Neural cell (in vitro differentiated cells): ENCODE measurements at regions not wholly inside any gene's neighbourhood (a gene's known extent, or its start where the extent isn't known, plus 50 kb on each side); places are given as distances from the start of the nearest gene placed in this dataset.

ENCODE experiments used
- H2AFZ ChIP-seq: fragments of 200-600, 300-800 bp; sonication (generic), shearing (Covaris generic); 2 replicates; pipeline ENCODE4 v1.6.0; 2014; ENCODE audit warnings: low read depth, mild to moderate bottlenecking, antibody characterized with exemption, low read length, moderate library complexity
- H3F3A ChIP-seq: fragments of 200-600 bp; shearing (Covaris generic); 2 replicates; pipeline ENCODE4 v1.6.1; 2016; ENCODE audit warnings: mild to moderate bottlenecking, moderate library complexity, mixed read lengths, antibody characterized with exemption, low read length; ENCODE audit not compliant: insufficient read depth, poor library complexity, severe bottlenecking
- H3K27ac ChIP-seq: fragments of 200-600, 300-800 bp; sonication (generic), shearing (Covaris generic); 2 replicates; pipeline ENCODE4 v1.5.1; 2014; ENCODE audit warnings: mild to moderate bottlenecking, low read length, moderate library complexity
- H3K27me3 ChIP-seq: fragments of 300-800, 200-600 bp; sonication (generic), shearing (Covaris generic); 2 replicates; pipeline ENCODE4 v1.6.0; 2014; ENCODE audit warnings: mild to moderate bottlenecking, low read depth, low read length, moderate library complexity; ENCODE audit not compliant: insufficient read depth
- H3K36me3 ChIP-seq: fragments of 300-800, 200-600 bp; sonication (generic), shearing (Covaris generic); 2 replicates; pipeline ENCODE4 v1.5.1; 2014; ENCODE audit warnings: mild to moderate bottlenecking, antibody characterized with exemption, low read length, moderate library complexity; ENCODE audit not compliant: insufficient read depth
- H3K4me2 ChIP-seq: fragments of 300-800, 200-600 bp; sonication (generic), shearing (Covaris generic); 2 replicates; pipeline ENCODE4 v1.6.0; 2014; ENCODE audit warnings: mild to moderate bottlenecking, low read length
- H3K4me3 ChIP-seq: fragments of 300-800, 200-600 bp; sonication (generic), shearing (Covaris generic); 2 replicates; pipeline ENCODE4 v1.5.1; 2014; ENCODE audit warnings: mild to moderate bottlenecking, low read length, moderate library complexity
- H3K79me2 ChIP-seq: fragments of 200-600 bp; shearing (Covaris generic); replicated peaks from 2 replicates; pipeline ENCODE4 v1.6.0; 2014; ENCODE audit warnings: mild to moderate bottlenecking, low read length, moderate library complexity; ENCODE audit not compliant: insufficient read depth
- H3K9ac ChIP-seq: fragments of 300-800, 200-600 bp; sonication (generic), shearing (Covaris generic); 2 replicates; pipeline ENCODE4 v1.6.1; 2016; ENCODE audit warnings: mild to moderate bottlenecking, low read length, mixed read lengths
- H3K9me2 ChIP-seq: fragments of 200-600 bp; shearing (Covaris generic); 2 replicates; pipeline ENCODE4 v1.6.1; 2016; ENCODE audit warnings: mild to moderate bottlenecking, low read length, mixed read lengths; ENCODE audit not compliant: insufficient read depth
- H3K9me3 ChIP-seq: fragments of 200-600, 300-800 bp; sonication (generic), shearing (Covaris generic); 2 replicates; pipeline ENCODE4 v1.6.1; 2016; ENCODE audit warnings: mild to moderate bottlenecking, mixed run types, low read length, moderate library complexity, mixed read lengths
- H4K20me1 ChIP-seq: fragments of 200-600 bp; shearing (Covaris generic); 2 replicates; pipeline ENCODE4 v1.6.1; 2016; ENCODE audit warnings: mild to moderate bottlenecking, mixed run types; ENCODE audit not compliant: insufficient read depth
- CTCF ChIP-seq: fragments of 450-650 bp; IDR thresholded peaks from 2 replicates; pipeline ENCODE4 v1.5.1; 2014; ENCODE audit warnings: antibody characterized with exemption, mild to moderate bottlenecking, moderate library complexity; ENCODE audit not compliant: poor library complexity, severe bottlenecking
- EP300 ChIP-seq: fragments of 450-650 bp; conservative IDR thresholded peaks from 2 replicates; pipeline ENCODE4 v1.6.1; 2014; ENCODE audit warnings: antibody characterized with exemption, mild to moderate bottlenecking, moderate library complexity; ENCODE audit not compliant: poor library complexity, severe bottlenecking
- EZH2 ChIP-seq: fragments of 200-600, 300-800 bp; shearing (Covaris generic), sonication (generic); IDR thresholded peaks from 2 replicates; pipeline ENCODE4 v1.6.1; 2014; ENCODE audit warnings: antibody characterized with exemption, low read length, borderline replicate concordance, mild to moderate bottlenecking; ENCODE audit not compliant: insufficient read depth, poor library complexity, severe bottlenecking
- MXI1 ChIP-seq: fragments of 450-650 bp; conservative IDR thresholded peaks from 2 replicates; pipeline ENCODE4 v1.6.1; 2014; ENCODE audit warnings: antibody characterized with exemption, mild to moderate bottlenecking; ENCODE audit not compliant: poor library complexity, severe bottlenecking
- POLR2AphosphoS5 ChIP-seq: IDR thresholded peaks from 2 replicates; pipeline ENCODE4 v1.6.1; 2012
- RAD21 ChIP-seq: fragments of 450-650 bp; conservative IDR thresholded peaks from 2 replicates; pipeline ENCODE4 v1.6.1; 2014; ENCODE audit warnings: antibody characterized with exemption, mild to moderate bottlenecking, moderate library complexity
- REST ChIP-seq: IDR thresholded peaks from 2 replicates; pipeline ENCODE4 v1.6.1; 2012; ENCODE audit warnings: borderline replicate concordance
- SMC3 ChIP-seq: fragments of 450-650 bp; conservative IDR thresholded peaks from 2 replicates; pipeline ENCODE4 v1.6.1; 2014; ENCODE audit warnings: antibody characterized with exemption, mild to moderate bottlenecking, moderate library complexity; ENCODE audit not compliant: poor library complexity
- TAF1 ChIP-seq: IDR thresholded peaks from 2 replicates; pipeline ENCODE4 v1.6.1; 2012; ENCODE audit warnings: low read depth

GRCh38 chr10:29208845-29209244 lies 80.0 kb upstream of the LYZL1 start:
- Histone ChIP-seq H3K9me2 (no peaks in the 10 kb centered on the region), H3K4me3 (no peak overlapping the region), H3F3A (no peaks in the 10 kb centered on the region), H3K27ac (no peak overlapping the region), H3K27me3 (no peaks in the 10 kb centered on the region), H3K36me3 (no peaks in the 10 kb centered on the region), H4K20me1 (no peaks in the 10 kb centered on the region), H3K9ac (no peak overlapping the region), H3K4me2 (no peak overlapping the region), H2AFZ (no peak overlapping the region), H3K9me3 (no peaks in the 10 kb centered on the region), H3K79me2 (no peaks in the 10 kb centered on the region)
- TF ChIP-seq TAF1: no peak
- no peak for TF ChIP-seq CTCF
- no peak for TF ChIP-seq EP300
- no peak for TF ChIP-seq RAD21
- TF ChIP-seq POLR2AphosphoS5: no peak
- TF ChIP-seq MXI1: no peak
- no peak for TF ChIP-seq EZH2
- TF ChIP-seq REST: no peak
- no peak for TF ChIP-seq SMC3

GRCh38 chr10:29209830-29210229 lies 79.0 kb upstream of the LYZL1 start:
- no peak overlapping the region for H3K4me3 ChIP-seq

More at GRCh38 chr10:29209830-29210229, 79.0 kb upstream of the LYZL1 start:
- Histone ChIP-seq H3K27me3 (no peaks in the 10 kb centered on the region), H3K79me2 (no peaks in the 10 kb centered on the region), H3K27ac (no peak overlapping the region), H3K9me2 (no peaks in the 10 kb centered on the region), H3K4me2 (no peak overlapping the region), H3K9me3 (no peaks in the 10 kb centered on the region), H3K9ac (no peak overlapping the region), H3F3A (no peaks in the 10 kb centered on the region), H4K20me1 (no peaks in the 10 kb centered on the region), H3K36me3 (no peaks in the 10 kb centered on the region), H2AFZ (no peak overlapping the region)
- TF ChIP-seq POLR2AphosphoS5 (no peak), CTCF (no peak), REST (no peak), EP300 (no peak), MXI1 (no peak), TAF1 (no peak), RAD21 (no peak), SMC3 (no peak), EZH2 (no peak)
